SK-N-SH treated with all-trans-retinoic acid at 6 μM for 48 hours (cell line): ENCODE measurements at regions not wholly inside any gene's neighbourhood (a gene's known extent, or its start where the extent isn't known, plus 50 kb on each side); places are given as distances from the start of the nearest gene placed in this dataset.

Experiments
- ARNTL ChIP-seq: fragments of 450-650 bp; formaldehyde crosslinking; IDR thresholded peaks from 2 replicates; pipeline ENCODE4 v1.5.0; 2020; ENCODE audit warnings: low read depth, mild to moderate bottlenecking, moderate library complexity, borderline replicate concordance
- ESRRG ChIP-seq: fragments of 250-450 bp; sonication (Bioruptor Pico); IDR thresholded peaks from 2 replicates; pipeline ENCODE4 v1.6.1; 2021; ENCODE audit warnings: mild to moderate bottlenecking
- ISL1 ChIP-seq: fragments of 250-450 bp; sonication (Bioruptor Pico); IDR thresholded peaks from 2 replicates; pipeline ENCODE4 v2.1.2; 2022; ENCODE audit warnings: mild to moderate bottlenecking, moderate library complexity
- OSR1 ChIP-seq: fragments of 250-450 bp; sonication (Bioruptor Pico); IDR thresholded peaks from 2 replicates; pipeline ENCODE4 v1.8.0; 2022; ENCODE audit warnings: moderate library complexity, mild to moderate bottlenecking, inconsistent platforms
- PATZ1 ChIP-seq: fragments of 250-450 bp; sonication (Bioruptor Pico); IDR thresholded peaks from 2 replicates; pipeline ENCODE4 v1.8.0; 2020; ENCODE audit warnings: mild to moderate bottlenecking, moderate library complexity, borderline replicate concordance
- RARB ChIP-seq: fragments of 250-450 bp; sonication (Bioruptor Pico); IDR thresholded peaks from 2 replicates; pipeline ENCODE4 v1.8.0; 2021; ENCODE audit warnings: mild to moderate bottlenecking, moderate library complexity
- SNAI2 ChIP-seq: fragments of 250-450 bp; sonication (Bioruptor Pico); IDR thresholded peaks from 2 replicates; pipeline ENCODE4 v1.5.0; 2020; ENCODE audit warnings: mild to moderate bottlenecking, moderate library complexity
- TCF4 ChIP-seq: fragments of 250-450 bp; sonication (Bioruptor Pico); IDR thresholded peaks from 2 replicates; pipeline ENCODE4 v1.8.0; 2021; ENCODE audit warnings: mild to moderate bottlenecking, moderate library complexity, borderline replicate concordance
- ZFP3 ChIP-seq: fragments of 250-450 bp; sonication (Bioruptor Pico); IDR thresholded peaks from 2 replicates; pipeline ENCODE4 v1.5.0; 2020; ENCODE audit warnings: mild to moderate bottlenecking, moderate library complexity
- ZFP30 ChIP-seq: fragments of 450-650 bp; formaldehyde crosslinking; IDR thresholded peaks from 2 replicates; pipeline ENCODE4 v1.5.0; 2022; ENCODE audit warnings: mild to moderate bottlenecking, moderate library complexity

DNA sequence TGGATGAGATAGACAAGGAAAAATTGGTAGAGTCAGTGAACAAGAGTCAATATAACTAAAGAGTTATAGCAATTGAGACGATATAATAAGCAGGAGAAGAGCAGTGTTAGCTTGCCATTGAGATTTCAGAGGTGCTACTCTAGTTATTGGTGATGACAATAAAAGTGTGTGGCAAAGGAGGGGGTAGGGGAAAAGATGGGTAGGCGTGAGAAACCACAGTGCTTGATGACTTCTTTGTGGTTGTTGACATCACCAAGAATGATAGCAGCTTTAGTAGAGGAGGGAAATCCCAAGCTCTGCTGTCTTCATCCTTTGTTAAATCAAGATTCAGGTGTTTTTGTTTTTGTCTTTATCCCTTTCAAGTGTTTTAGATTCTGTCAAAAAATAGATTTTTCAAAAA lies 179.9 kb upstream of the PPP3CA start:
- TF ChIP-seq ARNTL (CRISPR knock-in tag) (no peak), OSR1 (no peak), ESRRG (CRISPR knock-in tag) (no peak), ZFP3 (CRISPR knock-in tag) (no peak), RARB (no peak), ISL1 (CRISPR knock-in tag) (no peak), ZFP30 (CRISPR knock-in tag) (no peak), PATZ1 (CRISPR knock-in tag) (no peak), SNAI2 (CRISPR knock-in tag) (no peak), TCF4 (no peak)
